ENCODE measurements at regions not wholly inside any gene's neighbourhood (a gene's known extent, or its start where the extent isn't known, plus 50 kb on each side); places are given as distances from the start of the nearest gene placed in this dataset.

DNA sequence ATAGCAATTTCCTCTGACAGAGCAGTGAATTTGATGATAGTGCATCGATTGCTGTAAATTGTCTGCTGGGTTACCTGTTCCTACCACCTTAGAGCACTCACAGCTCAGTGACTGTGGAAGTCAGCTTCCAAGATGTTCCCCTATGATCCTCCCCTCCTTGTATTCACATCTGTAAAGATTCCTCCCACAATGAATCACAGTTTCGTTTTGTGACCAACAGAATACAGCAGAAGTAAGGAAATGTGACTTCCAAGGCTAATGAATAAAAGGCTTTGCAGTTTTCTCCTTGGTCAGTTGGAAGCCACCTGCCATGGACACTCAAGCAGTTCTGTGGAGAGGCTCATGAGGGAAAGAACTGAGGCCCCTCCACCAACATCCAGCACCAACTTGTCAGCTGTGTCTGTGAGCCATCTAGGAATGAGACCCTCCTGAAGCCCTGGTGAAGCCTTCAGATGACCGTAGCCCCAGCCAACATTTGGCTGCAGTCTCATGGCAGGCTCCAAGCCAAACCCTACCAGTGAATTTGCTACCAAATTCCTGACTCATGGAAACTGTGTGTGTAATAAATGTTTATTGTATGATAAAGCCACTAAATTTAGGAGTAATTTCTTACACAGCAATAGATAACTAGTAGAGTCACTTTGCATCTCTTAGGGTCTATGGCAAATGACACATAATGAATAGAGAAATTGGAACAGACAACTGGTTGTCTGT, 309.5 kb upstream of the NPVF start:
- 80 to 89% methylated on average over 3 of the region's 3 CpGs for WGBS, 2 donors
- DNase-seq: no peak
- no peaks in the 10 kb centered on the region for H3K36me3 ChIP-seq
- H3K27ac ChIP-seq: no peak overlapping the region
- intact Hi-C loops (cut with DNase I): no loop called here
- no peaks in the 10 kb centered on the region for H3K4me1 ChIP-seq
- no peaks in the 10 kb centered on the region for H3K9me3 ChIP-seq
- no peak for TF ChIP-seq POLR2A (IDR thresholded peaks at IDR 0.05)
- TF ChIP-seq, protein P1, sequence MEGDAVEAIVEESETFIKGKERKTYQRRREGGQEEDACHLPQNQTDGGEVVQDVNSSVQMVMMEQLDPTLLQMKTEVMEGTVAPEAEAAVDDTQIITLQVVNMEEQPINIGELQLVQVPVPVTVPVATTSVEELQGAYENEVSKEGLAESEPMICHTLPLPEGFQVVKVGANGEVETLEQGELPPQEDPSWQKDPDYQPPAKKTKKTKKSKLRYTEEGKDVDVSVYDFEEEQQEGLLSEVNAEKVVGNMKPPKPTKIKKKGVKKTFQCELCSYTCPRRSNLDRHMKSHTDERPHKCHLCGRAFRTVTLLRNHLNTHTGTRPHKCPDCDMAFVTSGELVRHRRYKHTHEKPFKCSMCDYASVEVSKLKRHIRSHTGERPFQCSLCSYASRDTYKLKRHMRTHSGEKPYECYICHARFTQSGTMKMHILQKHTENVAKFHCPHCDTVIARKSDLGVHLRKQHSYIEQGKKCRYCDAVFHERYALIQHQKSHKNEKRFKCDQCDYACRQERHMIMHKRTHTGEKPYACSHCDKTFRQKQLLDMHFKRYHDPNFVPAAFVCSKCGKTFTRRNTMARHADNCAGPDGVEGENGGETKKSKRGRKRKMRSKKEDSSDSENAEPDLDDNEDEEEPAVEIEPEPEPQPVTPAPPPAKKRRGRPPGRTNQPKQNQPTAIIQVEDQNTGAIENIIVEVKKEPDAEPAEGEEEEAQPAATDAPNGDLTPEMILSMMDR (IDR thresholded peaks at IDR 0.05): no peak
- no peaks in the 10 kb centered on the region for H3K27me3 ChIP-seq
- H3K4me3 ChIP-seq (replicated peaks in 1 of 3): no peak overlapping the region

DNA sequence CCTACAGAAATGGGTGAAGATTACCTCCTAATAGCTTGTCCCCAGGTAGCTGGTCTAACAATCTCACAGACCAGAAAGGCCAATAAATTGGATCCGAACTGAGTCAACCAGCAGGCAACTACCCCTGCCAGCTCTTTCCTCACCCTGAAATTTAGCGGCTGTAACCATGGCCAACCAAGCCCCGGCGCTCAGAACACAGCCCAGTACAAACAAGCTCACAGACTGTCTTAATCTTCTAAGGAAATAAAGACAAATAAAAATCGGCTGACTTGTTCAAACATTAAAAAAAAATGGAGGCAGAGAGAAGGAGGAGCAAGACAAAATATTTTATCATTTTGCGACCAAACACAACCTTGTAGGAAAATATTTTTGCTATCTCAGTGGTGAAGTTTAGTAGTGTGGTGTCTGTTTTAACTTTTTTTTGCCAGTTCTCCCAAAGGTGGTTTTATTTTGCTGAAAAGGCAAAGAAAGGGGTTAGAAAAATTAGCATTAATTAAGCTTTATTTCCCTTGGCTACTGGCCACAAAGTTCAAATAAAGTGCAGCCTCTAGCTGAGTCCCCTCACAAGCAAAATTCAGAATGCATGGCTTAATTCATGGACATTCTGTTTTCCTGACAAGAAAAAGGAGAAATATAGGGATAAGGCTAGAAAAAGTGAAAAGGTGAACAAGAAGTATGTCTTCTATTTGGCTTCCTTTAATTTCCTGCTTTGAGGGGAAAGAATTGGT, 313.0 kb upstream of the NPVF start:
- Histone ChIP-seq H3K9me3 (no peaks in the 10 kb centered on the region), H3K27me3 (no peaks in the 10 kb centered on the region), H3K36me3 (no peaks in the 10 kb centered on the region), H3K4me3 (replicated peaks in 1 of 3) (no peak overlapping the region), H3K27ac (no peak overlapping the region), H3K4me1 (no peaks in the 10 kb centered on the region)
- 79% methylated on average over 5 to 6 of the region's 6 CpGs for WGBS, 2 donors
- no peak for TF ChIP-seq POLR2A (IDR thresholded peaks at IDR 0.05)
- TF ChIP-seq, protein P1 (IDR thresholded peaks at IDR 0.05): no peak
- no peak for DNase-seq
- intact Hi-C loops (cut with DNase I): no loop called here

DNA sequence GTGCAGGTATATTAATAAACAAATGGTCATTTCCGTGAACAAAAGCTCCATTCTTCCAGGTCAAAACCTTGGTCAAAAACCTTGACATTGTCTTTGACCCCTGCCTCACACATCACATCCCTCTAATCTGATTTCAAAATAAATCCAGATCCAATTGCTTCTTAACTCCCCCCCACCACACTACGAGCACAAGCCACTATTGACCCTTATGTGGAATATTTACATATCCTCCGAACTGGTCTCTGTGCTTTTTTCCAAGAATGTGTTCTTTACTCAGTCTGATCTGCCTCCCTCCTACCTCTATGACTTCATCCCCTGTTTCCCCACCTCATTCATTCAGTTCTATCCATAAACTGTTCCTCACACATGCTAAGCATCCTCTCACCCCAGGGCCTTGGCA, 313.6 kb upstream of the NPVF start:
- intact Hi-C loops (cut with DNase I): no loop called here
- H3K9me3 ChIP-seq: no peaks in the 10 kb centered on the region
- 91 to 93% methylated on average over 3 of the region's 3 CpGs for WGBS, 2 donors
- TF ChIP-seq, protein P1 (IDR thresholded peaks at IDR 0.05): no peak
- no peak for TF ChIP-seq POLR2A (IDR thresholded peaks at IDR 0.05)
- no peak overlapping the region for H3K4me3 ChIP-seq (replicated peaks in 1 of 3)
- no peaks in the 10 kb centered on the region for H3K4me1 ChIP-seq
- H3K36me3 ChIP-seq: no peaks in the 10 kb centered on the region
- H3K27ac ChIP-seq: no peak overlapping the region
- no peak for DNase-seq
- H3K27me3 ChIP-seq: no peaks in the 10 kb centered on the region

DNA sequence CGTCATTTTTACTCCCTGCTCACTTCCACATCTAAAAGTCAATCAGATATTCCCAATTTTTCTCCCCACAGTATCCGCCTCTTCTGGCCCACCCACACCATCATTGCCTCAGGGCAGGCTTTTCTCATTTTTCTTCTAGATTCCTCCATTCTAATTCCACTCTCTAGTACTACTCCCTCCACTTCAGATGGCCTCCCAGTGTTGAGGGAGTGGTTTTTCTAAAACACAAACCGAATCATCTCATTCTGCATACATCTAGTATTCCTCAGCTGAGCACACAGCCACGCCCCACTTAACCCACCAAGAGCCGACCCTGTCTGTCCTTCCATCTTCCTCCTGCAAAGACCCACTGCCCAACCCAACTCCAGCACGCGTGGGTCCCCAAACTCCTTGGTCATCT, 314.9 kb upstream of the NPVF start:
- Histone ChIP-seq H3K4me3 (replicated peaks in 1 of 3) (no peak overlapping the region), H3K4me1 (no peaks in the 10 kb centered on the region), H3K27me3 (no peaks in the 10 kb centered on the region), H3K9me3 (no peaks in the 10 kb centered on the region), H3K27ac (no peak overlapping the region), H3K36me3 (no peaks in the 10 kb centered on the region)
- TF ChIP-seq, protein P1 (IDR thresholded peaks at IDR 0.05): no peak
- TF ChIP-seq POLR2A (IDR thresholded peaks at IDR 0.05): no peak
- DNase-seq: no peak
- intact Hi-C loops (cut with DNase I): no loop called here
- WGBS, 2 donors: 89% methylated on average over 7 of the region's 7 CpGs

DNA sequence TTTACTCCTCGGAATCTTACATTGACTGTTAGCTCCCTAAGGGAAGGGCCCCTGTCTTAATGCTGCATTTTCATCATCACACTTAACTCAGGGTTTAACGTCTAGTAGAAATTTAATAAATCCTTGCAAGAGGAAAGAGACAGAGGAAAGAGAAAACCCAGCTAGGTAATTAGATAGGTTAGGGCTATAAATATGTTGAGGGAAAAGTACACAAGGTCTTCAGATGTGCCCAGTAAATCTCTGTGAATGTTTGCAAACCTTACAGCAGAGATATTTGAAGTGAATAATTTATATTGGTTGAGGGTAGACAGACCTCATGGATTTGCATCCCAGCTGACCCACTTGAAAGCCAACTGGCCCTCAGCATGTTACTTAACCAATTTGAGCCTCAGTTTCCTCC, 315.5 kb upstream of the NPVF start:
- 86 to 89% methylated on average over 2 of the region's 2 CpGs for WGBS, 2 donors

More for the DNA sequence above, 315.5 kb upstream of the NPVF start:
- no peak for DNase-seq
- no peaks in the 10 kb centered on the region for H3K4me1 ChIP-seq
- no peaks in the 10 kb centered on the region for H3K27me3 ChIP-seq
- no peak overlapping the region for H3K27ac ChIP-seq
- TF ChIP-seq, protein P1 (IDR thresholded peaks at IDR 0.05): no peak
- TF ChIP-seq POLR2A (IDR thresholded peaks at IDR 0.05): no peak
- no peaks in the 10 kb centered on the region for H3K36me3 ChIP-seq
- no peak overlapping the region for H3K4me3 ChIP-seq (replicated peaks in 1 of 3)
- intact Hi-C loops (cut with DNase I): no loop called here
- no peaks in the 10 kb centered on the region for H3K9me3 ChIP-seq
